GM12878 (cell line): ENCODE measurements at regions not wholly inside any gene's neighbourhood (a gene's known extent, or its start where the extent isn't known, plus 50 kb on each side); places are given as distances from the start of the nearest gene placed in this dataset.

Experiments
- ATAC-seq: fragments of 200-7000 bp; cut with Tn5 transposase; 3 replicates; pipeline ENCODE4 v1.9.1; 2020; ENCODE audit warnings: mild to moderate bottlenecking, moderate library complexity
- BruUV-seq: library from RNA; stranded (reverse); fragments of 400-500 nt; replicated peaks from 2 replicates; lab custom pipeline; 2021; lab: Mats Ljungman, UMichigan
- CTCF ChIA-PET: fragments of 300-600 bp; sonication (Branson Sonifier 250); formaldehyde crosslinking; extraction: SDS; loops from one replicate; lab custom pipeline; 2021; ENCODE audit warnings: inconsistent platforms; lab: Yijun Ruan, JAX
- POLR2A ChIA-PET: fragments of 350-600 bp; formaldehyde crosslinking; extraction: SDS; loops from one replicate; lab custom pipeline; 2021; ENCODE audit warnings: inconsistent platforms; lab: Charles Lee
- RAD21 ChIA-PET: fragments of 300-600 bp; sonication (Branson Sonifier 250); formaldehyde crosslinking; loops from one replicate; lab custom pipeline; 2023; ENCODE audit warnings: antibody characterized with exemption; ENCODE audit not compliant: unreplicated experiment; lab: Charles Lee
- SMC1A ChIA-PET: fragments of 300-600 bp; sonication (Branson Sonifier 250); formaldehyde crosslinking; loops from one replicate; lab custom pipeline; 2023; ENCODE audit not compliant: unreplicated experiment, uncharacterized antibody; lab: Charles Lee
- DNase-seq: peaks from one replicate; pipeline ENCODE4 v3.0.0-alpha.2; 2011; ENCODE audit warnings: low read depth, low spot score
- FAIRE-seq: peaks from 3 replicates; lab custom pipeline; 2011; peaks lifted over from hg19 to GRCh38; lab: Jason Lieb, UNC
- H2AFZ ChIP-seq: 2 replicates; pipeline ENCODE4 v1.6.0; 2011; ENCODE audit warnings: low read depth, low read length, control low read depth; ENCODE audit not compliant: control insufficient read depth
- H3K27ac ChIP-seq: 2 replicates; pipeline ENCODE4 v1.5.1; 2011; ENCODE audit warnings: control low read depth; ENCODE audit not compliant: control insufficient read depth, insufficient read depth
- H3K27me3 ChIP-seq, 2 experiments: replicated peaks in 1 of 2; 2 replicates each; pipeline versions ENCODE4 v1.6.0 to v1.6.1; 2011; ENCODE audit warnings: low read length in 1 of 2; ENCODE audit not compliant: control insufficient read depth in 2 of 2, insufficient read depth in 2 of 2
- H3K36me3 ChIP-seq, 2 experiments: 2 replicates each; pipeline ENCODE4 v1.5.1; 2011; ENCODE audit warnings: low read length in 1 of 2; ENCODE audit not compliant: control insufficient read depth in 2 of 2, insufficient read depth in 2 of 2
- H3K4me1 ChIP-seq: 2 replicates; pipeline ENCODE4 v1.6.1; 2011; ENCODE audit warnings: mild to moderate bottlenecking, low read length, moderate library complexity, mixed read lengths; ENCODE audit not compliant: control insufficient read depth, insufficient read depth
- H3K4me2 ChIP-seq: 2 replicates; pipeline ENCODE4 v1.6.0; 2011; ENCODE audit warnings: control low read depth; ENCODE audit not compliant: control insufficient read depth, insufficient read depth
- H3K4me3 ChIP-seq: fragments of 200-600 bp; sonication (generic); 2 replicates; pipeline ENCODE4 v1.5.1; 2016
- H3K79me2 ChIP-seq: 2 replicates; pipeline ENCODE4 v1.6.0; 2011; ENCODE audit warnings: low read length; ENCODE audit not compliant: control insufficient read depth, insufficient read depth
- H3K9ac ChIP-seq: 2 replicates; pipeline ENCODE4 v1.8.0; 2011; ENCODE audit warnings: low read length, control low read depth, mixed read lengths; ENCODE audit not compliant: control insufficient read depth, insufficient read depth
- H3K9me3 ChIP-seq: replicated peaks from 3 replicates; pipeline ENCODE4 v1.5.1; 2011; ENCODE audit warnings: mild to moderate bottlenecking, low read length; ENCODE audit not compliant: control insufficient read depth, insufficient read depth
- H4K20me1 ChIP-seq: 2 replicates; pipeline ENCODE4 v1.6.0; 2011; ENCODE audit not compliant: control insufficient read depth, insufficient read depth
- CREB1 ChIP-seq: IDR thresholded peaks from 2 replicates; pipeline ENCODE4 v1.6.1; 2012; ENCODE audit warnings: low read depth, mild to moderate bottlenecking, inconsistent platforms
- ETV6 ChIP-seq, 2 experiments: fragments of 450-650 bp in 1 of 2; IDR thresholded peaks in 1 of 2; conservative IDR thresholded peaks in 1 of 2; 2 replicates each; pipeline ENCODE4 v1.6.1; 2014; ENCODE audit warnings: antibody characterized with exemption in 1 of 2, borderline replicate concordance in 1 of 2, low read depth in 1 of 2, mild to moderate bottlenecking in 1 of 2, moderate library complexity in 1 of 2
- FOXM1 ChIP-seq: IDR thresholded peaks from 2 replicates; pipeline ENCODE4 v1.6.1; 2012; ENCODE audit warnings: low read depth, mild to moderate bottlenecking, inconsistent platforms, low read length, moderate library complexity
- GABPA ChIP-seq: IDR thresholded peaks from 2 replicates; pipeline ENCODE4 v1.6.1; 2014; ENCODE audit warnings: antibody characterized with exemption, low read depth, mild to moderate bottlenecking, inconsistent platforms
- HDAC2 ChIP-seq: fragments of 200-600 bp; sonication (generic); IDR thresholded peaks from 2 replicates; pipeline ENCODE4 v1.6.1; 2017
- JUNB ChIP-seq: IDR thresholded peaks from 2 replicates; pipeline ENCODE4 v1.6.1; 2016; ENCODE audit warnings: antibody characterized with exemption, mild to moderate bottlenecking
- KAT2A ChIP-seq: conservative IDR thresholded peaks from 2 replicates; pipeline ENCODE4 v1.6.1; 2011; ENCODE audit warnings: low read depth, low read length; ENCODE audit not compliant: control insufficient read depth
- MTA2 ChIP-seq: fragments of 450-650 bp; IDR thresholded peaks from 2 replicates; pipeline ENCODE4 v1.6.1; 2016; ENCODE audit warnings: low read depth, mild to moderate bottlenecking, moderate library complexity
- NFXL1 ChIP-seq: fragments of 450-650 bp; IDR thresholded peaks from 2 replicates; pipeline ENCODE4 v1.6.1; 2017; ENCODE audit warnings: antibody characterized with exemption, mild to moderate bottlenecking, borderline replicate concordance
- POLR2AphosphoS2 ChIP-seq: IDR thresholded peaks from 2 replicates; pipeline ENCODE4 v1.6.1; 2011; ENCODE audit warnings: low read depth, mild to moderate bottlenecking, low read length, improper control_type of control experiment, moderate library complexity
- WGBS: methylation state at CpG from one replicate; pipeline ENCODE4 v1.1.6; 2016; ENCODE audit warnings: low lambda C conversion rate; ENCODE audit not compliant: insufficient replicate concordance, insufficient coverage; ENCODE audit errors: missing lambda C conversion rate; 5-methylcytosine and 5-hydroxymethylcytosine counted together
- in situ Hi-C: fragments of 300-500 bp; cut with MboI; formaldehyde crosslinking; loops from 9 replicates; pipeline ENCODE4 v1.14.3; 2018; ENCODE audit warnings: mixed read lengths
- intact Hi-C: fragments of 100-400 bp; cut with micrococcal nuclease; formaldehyde crosslinking; loops from one replicate; pipeline ENCODE4 v1.14.2; 2022; ENCODE audit not compliant: unreplicated experiment
- TF ChIP-seq, protein P1 (sequence below): fragments of 450-650 bp; IDR thresholded peaks from 2 replicates; pipeline ENCODE4 v1.6.1; 2017; ENCODE audit warnings: low read depth, mild to moderate bottlenecking, moderate library complexity
- TF ChIP-seq, protein P2 (sequence below): fragments of 450-650 bp; IDR thresholded peaks from 2 replicates; pipeline ENCODE4 v1.6.1; 2017; ENCODE audit warnings: mild to moderate bottlenecking, low read depth, inconsistent platforms; ENCODE audit not compliant: poor library complexity, severe bottlenecking
- TF ChIP-seq, protein P3 (sequence below): fragments of 150-350 bp; IDR thresholded peaks from 2 replicates; pipeline ENCODE4 v1.6.1; 2014; ENCODE audit warnings: mild to moderate bottlenecking, low read depth, low read length
- TF ChIP-seq, protein P4 (sequence below): fragments of 450-650 bp; IDR thresholded peaks from 2 replicates; pipeline ENCODE4 v1.6.1; 2017; ENCODE audit warnings: mild to moderate bottlenecking, moderate library complexity

DNA sequence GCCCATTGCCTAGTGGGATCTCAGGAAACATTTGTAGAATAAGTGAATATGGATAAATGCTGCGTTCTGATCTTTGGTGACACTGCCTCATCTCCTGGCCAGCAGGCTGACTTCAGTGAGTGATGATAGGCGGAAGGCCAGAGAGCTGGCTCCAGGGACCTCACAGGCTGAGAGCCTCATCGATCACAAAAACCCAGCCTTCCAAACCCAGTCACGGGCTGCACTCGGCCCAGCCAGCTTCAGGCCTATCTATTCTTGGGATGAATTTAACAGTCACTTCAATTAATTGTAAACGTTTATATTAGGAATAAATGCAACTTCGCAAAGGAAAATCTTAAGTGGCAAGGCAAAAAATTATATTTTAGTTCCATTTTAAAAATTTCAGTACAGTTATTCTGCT is 201.6 kb downstream of the IRX2 start:
- CTCF ChIA-PET = no interaction called here
- Histone ChIP-seq H3K9me3 (no peaks in the 10 kb centered on the region; the same call in 2 of the 3 replicates), H3K36me3 (no peaks in the 10 kb centered on the region), H4K20me1 (no peaks in the 10 kb centered on the region), H3K9ac (no peak overlapping the region)
- in situ Hi-C loops = no loop called here
- TF ChIP-seq, protein P1, sequence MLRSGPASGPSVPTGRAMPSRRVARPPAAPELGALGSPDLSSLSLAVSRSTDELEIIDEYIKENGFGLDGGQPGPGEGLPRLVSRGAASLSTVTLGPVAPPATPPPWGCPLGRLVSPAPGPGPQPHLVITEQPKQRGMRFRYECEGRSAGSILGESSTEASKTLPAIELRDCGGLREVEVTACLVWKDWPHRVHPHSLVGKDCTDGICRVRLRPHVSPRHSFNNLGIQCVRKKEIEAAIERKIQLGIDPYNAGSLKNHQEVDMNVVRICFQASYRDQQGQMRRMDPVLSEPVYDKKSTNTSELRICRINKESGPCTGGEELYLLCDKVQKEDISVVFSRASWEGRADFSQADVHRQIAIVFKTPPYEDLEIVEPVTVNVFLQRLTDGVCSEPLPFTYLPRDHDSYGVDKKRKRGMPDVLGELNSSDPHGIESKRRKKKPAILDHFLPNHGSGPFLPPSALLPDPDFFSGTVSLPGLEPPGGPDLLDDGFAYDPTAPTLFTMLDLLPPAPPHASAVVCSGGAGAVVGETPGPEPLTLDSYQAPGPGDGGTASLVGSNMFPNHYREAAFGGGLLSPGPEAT = no peak
- TF ChIP-seq FOXM1 (no peak), HDAC2 (no peak), GABPA (no peak), NFXL1 (no peak), ETV6 (conservative IDR thresholded peaks at IDR 0.05 in 1 of 2, IDR thresholded peaks at IDR 0.05 in 1 of 2; ENCODE audit: borderline replicate concordance in 1 of 2, low read depth in 1 of 2) (no peak), MTA2 (no peak), KAT2A (no peak), CREB1 (no peak), JUNB (no peak), POLR2AphosphoS2 (no peak)
- TF ChIP-seq, protein P2, sequence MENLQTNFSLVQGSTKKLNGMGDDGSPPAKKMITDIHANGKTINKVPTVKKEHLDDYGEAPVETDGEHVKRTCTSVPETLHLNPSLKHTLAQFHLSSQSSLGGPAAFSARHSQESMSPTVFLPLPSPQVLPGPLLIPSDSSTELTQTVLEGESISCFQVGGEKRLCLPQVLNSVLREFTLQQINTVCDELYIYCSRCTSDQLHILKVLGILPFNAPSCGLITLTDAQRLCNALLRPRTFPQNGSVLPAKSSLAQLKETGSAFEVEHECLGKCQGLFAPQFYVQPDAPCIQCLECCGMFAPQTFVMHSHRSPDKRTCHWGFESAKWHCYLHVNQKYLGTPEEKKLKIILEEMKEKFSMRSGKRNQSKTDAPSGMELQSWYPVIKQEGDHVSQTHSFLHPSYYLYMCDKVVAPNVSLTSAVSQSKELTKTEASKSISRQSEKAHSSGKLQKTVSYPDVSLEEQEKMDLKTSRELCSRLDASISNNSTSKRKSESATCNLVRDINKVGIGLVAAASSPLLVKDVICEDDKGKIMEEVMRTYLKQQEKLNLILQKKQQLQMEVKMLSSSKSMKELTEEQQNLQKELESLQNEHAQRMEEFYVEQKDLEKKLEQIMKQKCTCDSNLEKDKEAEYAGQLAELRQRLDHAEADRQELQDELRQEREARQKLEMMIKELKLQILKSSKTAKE = no peak
- TF ChIP-seq, protein P3, sequence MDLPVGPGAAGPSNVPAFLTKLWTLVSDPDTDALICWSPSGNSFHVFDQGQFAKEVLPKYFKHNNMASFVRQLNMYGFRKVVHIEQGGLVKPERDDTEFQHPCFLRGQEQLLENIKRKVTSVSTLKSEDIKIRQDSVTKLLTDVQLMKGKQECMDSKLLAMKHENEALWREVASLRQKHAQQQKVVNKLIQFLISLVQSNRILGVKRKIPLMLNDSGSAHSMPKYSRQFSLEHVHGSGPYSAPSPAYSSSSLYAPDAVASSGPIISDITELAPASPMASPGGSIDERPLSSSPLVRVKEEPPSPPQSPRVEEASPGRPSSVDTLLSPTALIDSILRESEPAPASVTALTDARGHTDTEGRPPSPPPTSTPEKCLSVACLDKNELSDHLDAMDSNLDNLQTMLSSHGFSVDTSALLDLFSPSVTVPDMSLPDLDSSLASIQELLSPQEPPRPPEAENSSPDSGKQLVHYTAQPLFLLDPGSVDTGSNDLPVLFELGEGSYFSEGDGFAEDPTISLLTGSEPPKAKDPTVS = no peak
- TF ChIP-seq, protein P4, sequence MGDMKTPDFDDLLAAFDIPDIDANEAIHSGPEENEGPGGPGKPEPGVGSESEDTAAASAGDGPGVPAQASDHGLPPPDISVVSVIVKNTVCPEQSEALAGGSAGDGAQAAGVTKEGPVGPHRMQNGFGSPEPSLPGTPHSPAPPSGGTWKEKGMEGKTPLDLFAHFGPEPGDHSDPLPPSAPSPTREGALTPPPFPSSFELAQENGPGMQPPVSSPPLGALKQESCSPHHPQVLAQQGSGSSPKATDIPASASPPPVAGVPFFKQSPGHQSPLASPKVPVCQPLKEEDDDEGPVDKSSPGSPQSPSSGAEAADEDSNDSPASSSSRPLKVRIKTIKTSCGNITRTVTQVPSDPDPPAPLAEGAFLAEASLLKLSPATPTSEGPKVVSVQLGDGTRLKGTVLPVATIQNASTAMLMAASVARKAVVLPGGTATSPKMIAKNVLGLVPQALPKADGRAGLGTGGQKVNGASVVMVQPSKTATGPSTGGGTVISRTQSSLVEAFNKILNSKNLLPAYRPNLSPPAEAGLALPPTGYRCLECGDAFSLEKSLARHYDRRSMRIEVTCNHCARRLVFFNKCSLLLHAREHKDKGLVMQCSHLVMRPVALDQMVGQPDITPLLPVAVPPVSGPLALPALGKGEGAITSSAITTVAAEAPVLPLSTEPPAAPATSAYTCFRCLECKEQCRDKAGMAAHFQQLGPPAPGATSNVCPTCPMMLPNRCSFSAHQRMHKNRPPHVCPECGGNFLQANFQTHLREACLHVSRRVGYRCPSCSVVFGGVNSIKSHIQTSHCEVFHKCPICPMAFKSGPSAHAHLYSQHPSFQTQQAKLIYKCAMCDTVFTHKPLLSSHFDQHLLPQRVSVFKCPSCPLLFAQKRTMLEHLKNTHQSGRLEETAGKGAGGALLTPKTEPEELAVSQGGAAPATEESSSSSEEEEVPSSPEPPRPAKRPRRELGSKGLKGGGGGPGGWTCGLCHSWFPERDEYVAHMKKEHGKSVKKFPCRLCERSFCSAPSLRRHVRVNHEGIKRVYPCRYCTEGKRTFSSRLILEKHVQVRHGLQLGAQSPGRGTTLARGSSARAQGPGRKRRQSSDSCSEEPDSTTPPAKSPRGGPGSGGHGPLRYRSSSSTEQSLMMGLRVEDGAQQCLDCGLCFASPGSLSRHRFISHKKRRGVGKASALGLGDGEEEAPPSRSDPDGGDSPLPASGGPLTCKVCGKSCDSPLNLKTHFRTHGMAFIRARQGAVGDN = no peak
- TF ChIP-seq, all 136 proteins: peak for 0
- SMC1A ChIA-PET = no interaction called here
- RAD21 ChIA-PET = no interaction called here
- H3K4me3 ChIP-seq = no peak overlapping the region
- DNase-seq = no peak
- H3K27ac ChIP-seq = no peak overlapping the region
- no peaks in the 10 kb centered on the region for H3K79me2 ChIP-seq
- H3K4me2 ChIP-seq = no peak overlapping the region
- H3K27me3 ChIP-seq = no peaks in the 10 kb centered on the region
- no TSS peak for BruUV-seq
- WGBS = 36% methylated on average over 7 of the region's 7 CpGs
- POLR2A ChIA-PET = no interaction called here
- intact Hi-C loops = no loop called here
- no peak overlapping the region for H2AFZ ChIP-seq
- H3K4me1 ChIP-seq = no peaks in the 10 kb centered on the region
- no peak for ATAC-seq
- FAIRE-seq = no peak
